ENCODE measurements at regions not wholly inside any gene's neighbourhood (a gene's known extent, or its start where the extent isn't known, plus 50 kb on each side); places are given as distances from the start of the nearest gene placed in this dataset.

DNA sequence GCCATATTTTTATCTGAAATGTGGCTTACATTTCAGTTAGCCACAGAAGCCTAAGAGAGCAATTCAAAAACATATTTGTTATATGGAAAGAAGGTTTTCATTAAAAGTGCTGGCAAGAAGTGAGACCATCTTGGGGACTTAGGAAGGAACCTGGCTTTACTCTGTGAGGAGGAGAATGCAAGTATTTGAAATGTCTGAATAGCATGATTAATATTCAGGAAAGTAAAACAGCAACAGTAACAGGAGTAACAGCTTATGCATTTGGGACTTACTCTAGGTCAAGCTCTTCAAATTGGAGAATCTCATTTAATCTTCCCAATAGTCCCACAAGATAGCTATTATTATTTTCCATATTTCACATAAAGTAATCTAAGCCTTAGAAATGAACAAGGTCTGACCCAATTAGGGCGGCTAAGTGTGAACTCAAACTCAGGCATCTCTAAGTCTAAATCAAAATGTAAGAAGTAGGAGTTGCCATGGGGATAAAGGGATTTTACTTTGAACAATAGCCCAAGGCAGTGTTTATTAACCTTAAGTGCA lies 816.5 kb downstream of the BCKDHB start:
- no peak for DNase-seq
- Mint-ChIP-seq H3K4me3 (no peak overlapping the region), H3K9me3 (peaks cover 0 to 14% (median 5%) of the 10 kb centered on the region in 7 donors), H3K27me3 (ENCODE audit: low read depth in 3 of 3) (peaks cover 0 to 2% (median 0%) of the 10 kb centered on the region in 3 donors), H3K36me3 (no peaks in the 10 kb centered on the region), H3K4me1 (no peaks in the 10 kb centered on the region), H3K27ac (no peak overlapping the region)
- Histone ChIP-seq H4K20me1 (ENCODE audit: insufficient read depth, low read length) (no peaks in the 10 kb centered on the region), H3K9ac (ENCODE audit: insufficient read depth, low read length, poor library complexity, severe bottlenecking) (no peak overlapping the region), H3K4me2 (replicated peaks; ENCODE audit: extremely low read depth, low read length, poor library complexity, severe bottlenecking) (no peak overlapping the region), H3K27me3 (ENCODE audit: control insufficient read depth in 2 of 2, insufficient read depth in 2 of 2, low read length in 2 of 2) (no peaks in the 10 kb centered on the region), H3K9me3 (replicated peaks in 1 of 2; ENCODE audit: control insufficient read depth in 1 of 2, insufficient read depth in 1 of 2, low read length in 2 of 2) (no peaks in the 10 kb centered on the region), H3K27ac (ENCODE audit: low read depth in 1 of 2, low read length in 2 of 2) (no peak overlapping the region), H3K4me3 (replicated peaks in 1 of 3; ENCODE audit: low read depth in 2 of 3, low read length in 3 of 3) (no peak overlapping the region), H3K4me1 (ENCODE audit: control insufficient read depth in 1 of 2, insufficient read depth in 2 of 2, low read length in 2 of 2) (no peaks in the 10 kb centered on the region), H3K79me2 (ENCODE audit: insufficient read depth, low read length) (no peaks in the 10 kb centered on the region), H2AFZ (ENCODE audit: insufficient read depth, low read depth, low read length, poor library complexity, severe bottlenecking) (no peak overlapping the region), H3K36me3 (replicated peaks in 1 of 2; ENCODE audit: control insufficient read depth in 1 of 2, insufficient read depth in 2 of 2, low read length in 2 of 2) (no peaks in the 10 kb centered on the region)
- TF ChIP-seq, protein P1, sequence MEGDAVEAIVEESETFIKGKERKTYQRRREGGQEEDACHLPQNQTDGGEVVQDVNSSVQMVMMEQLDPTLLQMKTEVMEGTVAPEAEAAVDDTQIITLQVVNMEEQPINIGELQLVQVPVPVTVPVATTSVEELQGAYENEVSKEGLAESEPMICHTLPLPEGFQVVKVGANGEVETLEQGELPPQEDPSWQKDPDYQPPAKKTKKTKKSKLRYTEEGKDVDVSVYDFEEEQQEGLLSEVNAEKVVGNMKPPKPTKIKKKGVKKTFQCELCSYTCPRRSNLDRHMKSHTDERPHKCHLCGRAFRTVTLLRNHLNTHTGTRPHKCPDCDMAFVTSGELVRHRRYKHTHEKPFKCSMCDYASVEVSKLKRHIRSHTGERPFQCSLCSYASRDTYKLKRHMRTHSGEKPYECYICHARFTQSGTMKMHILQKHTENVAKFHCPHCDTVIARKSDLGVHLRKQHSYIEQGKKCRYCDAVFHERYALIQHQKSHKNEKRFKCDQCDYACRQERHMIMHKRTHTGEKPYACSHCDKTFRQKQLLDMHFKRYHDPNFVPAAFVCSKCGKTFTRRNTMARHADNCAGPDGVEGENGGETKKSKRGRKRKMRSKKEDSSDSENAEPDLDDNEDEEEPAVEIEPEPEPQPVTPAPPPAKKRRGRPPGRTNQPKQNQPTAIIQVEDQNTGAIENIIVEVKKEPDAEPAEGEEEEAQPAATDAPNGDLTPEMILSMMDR (IDR thresholded peaks at IDR 0.05): no peak
- intact Hi-C loops (cut with micrococcal nuclease): no loop called here
- no CpG with 5 or more reads among the region's 1 CpG for WGBS (ENCODE audit: insufficient coverage)

DNA sequence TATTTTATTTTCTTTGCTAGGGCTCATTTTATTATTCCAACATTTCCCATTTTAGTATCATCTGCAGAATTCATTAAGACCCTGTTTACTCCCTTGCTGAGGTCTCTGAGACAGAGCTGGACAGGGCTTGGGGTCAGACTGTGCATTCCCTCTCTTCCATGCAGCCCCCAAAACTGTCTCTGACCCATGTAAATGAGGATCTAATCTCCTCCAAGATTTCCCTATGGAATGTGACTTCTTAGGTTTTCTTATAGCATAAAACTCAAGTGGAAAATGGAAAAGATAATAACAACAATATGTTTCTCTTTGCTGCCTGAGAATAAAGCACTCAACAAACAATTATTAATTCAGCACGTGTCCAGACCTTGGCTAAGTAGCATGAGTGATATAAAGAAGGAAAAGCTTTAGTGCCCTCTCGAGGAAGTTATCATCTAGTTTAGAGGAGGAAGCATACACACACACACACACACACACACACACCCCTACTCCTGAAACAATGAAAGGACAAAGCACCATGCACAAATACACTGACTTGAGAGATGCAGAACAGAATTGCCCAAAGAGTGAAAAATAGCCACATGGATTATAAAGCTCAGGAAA lies 815.5 kb downstream of the BCKDHB start:
- Mint-ChIP-seq H3K27me3 (ENCODE audit: low read depth in 3 of 3) (peaks cover 0 to 1% (median 0%) of the 10 kb centered on the region in 3 donors), H3K36me3 (no peaks in the 10 kb centered on the region), H3K4me3 (no peak overlapping the region), H3K27ac (no peak overlapping the region), H3K4me1 (no peaks in the 10 kb centered on the region), H3K9me3 (peaks cover 0 to 10% (median 2%) of the 10 kb centered on the region in 7 donors)
- H3K27me3 ChIP-seq (ENCODE audit: control insufficient read depth in 2 of 2, insufficient read depth in 2 of 2, low read length in 2 of 2): no peaks in the 10 kb centered on the region
- H3K4me3 ChIP-seq (replicated peaks in 1 of 3; ENCODE audit: low read depth in 2 of 3, low read length in 3 of 3): no peak overlapping the region
- no CpG with 5 or more reads among the region's 2 CpGs for WGBS (ENCODE audit: insufficient coverage)
- intact Hi-C loops (cut with micrococcal nuclease): no loop called here
- H3K36me3 ChIP-seq (replicated peaks in 1 of 2; ENCODE audit: control insufficient read depth in 1 of 2, insufficient read depth in 2 of 2, low read length in 2 of 2): no peaks in the 10 kb centered on the region
- no peaks in the 10 kb centered on the region for H3K4me1 ChIP-seq (ENCODE audit: control insufficient read depth in 1 of 2, insufficient read depth in 2 of 2, low read length in 2 of 2)
- H3K9me3 ChIP-seq (replicated peaks in 1 of 2; ENCODE audit: control insufficient read depth in 1 of 2, insufficient read depth in 1 of 2, low read length in 2 of 2): no peaks in the 10 kb centered on the region
- no peaks in the 10 kb centered on the region for H4K20me1 ChIP-seq (ENCODE audit: insufficient read depth, low read length)
- H2AFZ ChIP-seq (ENCODE audit: insufficient read depth, low read depth, low read length, poor library complexity, severe bottlenecking): no peak overlapping the region
- DNase-seq: no peak
- no peak overlapping the region for H3K27ac ChIP-seq (ENCODE audit: low read depth in 1 of 2, low read length in 2 of 2)
- H3K9ac ChIP-seq (ENCODE audit: insufficient read depth, low read length, poor library complexity, severe bottlenecking): no peak overlapping the region
- H3K4me2 ChIP-seq (replicated peaks; ENCODE audit: extremely low read depth, low read length, poor library complexity, severe bottlenecking): no peak overlapping the region
- no peaks in the 10 kb centered on the region for H3K79me2 ChIP-seq (ENCODE audit: insufficient read depth, low read length)
- TF ChIP-seq, protein P1 (IDR thresholded peaks at IDR 0.05): no peak

Measured in CD14-positive monocyte (primary cell).